Mucosa of descending colon (tissue), 3 donors: ENCODE measurements at regions not wholly inside any gene's neighbourhood (a gene's known extent, or its start where the extent isn't known, plus 50 kb on each side); places are given as distances from the start of the nearest gene placed in this dataset.
"Not testable (repeated sequence)": the region's sequence is repeated elsewhere in the genome, so short reads cannot be mapped to it uniquely, and the experiment has no call there.

Source experiments
- ATAC-seq: fragments of 200-7000 bp; cut with Tn5 transposase; one replicate; pipeline ENCODE4 v1.9.1; 2020; ENCODE audit warnings: mild to moderate bottlenecking, moderate library complexity
- DNase-seq, 3 donors: peaks; one replicate each; pipeline ENCODE4 v3.0.0-alpha.2; 2020
- H3K36me3 ChIP-seq: fragments of 200-600 bp; one replicate; pipeline ENCODE4 v1.8.0; 2021; ENCODE audit warnings: low read depth, mild to moderate bottlenecking
- H3K4me1 ChIP-seq: fragments of 200-600 bp; one replicate; pipeline ENCODE4 v1.8.0; 2021; ENCODE audit warnings: low read depth, mild to moderate bottlenecking
- H3K4me3 ChIP-seq: fragments of 200-600 bp; one replicate; pipeline ENCODE4 v1.8.0; 2021; ENCODE audit warnings: mild to moderate bottlenecking
- H3K9me3 ChIP-seq: fragments of 200-600 bp; one replicate; pipeline ENCODE4 v1.8.0; 2021; ENCODE audit warnings: mild to moderate bottlenecking
- CTCF ChIP-seq: fragments of 200-600 bp; IDR thresholded peaks from one replicate; pipeline ENCODE4 v1.8.0; 2022; ENCODE audit warnings: antibody characterized with exemption, mild to moderate bottlenecking
- intact Hi-C, 2 donors: fragments of 100-400 bp; cut with DNase I in 1 of 2; cut with micrococcal nuclease in 1 of 2; formaldehyde crosslinking; loops; one replicate each; pipeline versions ENCODE4 v1.11.0 to v1.11.1; 2022; cut with DNase I, micrococcal nuclease
- donor health status: DM: no; HTN: no; CAD: no; lungs with moderate emphysema.
- donor health status: DM: no; HTN: no; CAD: no.
- donor health status: DM: no; HTN: yes; CAD: no.

GRCh38 chr18:21963336-21963735 lies 206.1 kb upstream of the GATA6 start:
- ATAC-seq (no peak), DNase-seq (no peak)
- Histone ChIP-seq H3K36me3 (no peaks in the 10 kb centered on the region), H3K9me3 (no peaks in the 10 kb centered on the region), H3K4me1 (no peaks in the 10 kb centered on the region), H3K4me3 (no peak overlapping the region)
- intact Hi-C loops: no loop called here
- no peak for TF ChIP-seq CTCF

GRCh38 chr18:21968338-21968737 lies 201.1 kb upstream of the GATA6 start:
- no peak for DNase-seq
- Histone ChIP-seq H3K9me3 (no peaks in the 10 kb centered on the region), H3K4me1 (no peaks in the 10 kb centered on the region), H3K4me3 (no peak overlapping the region), H3K36me3 (no peaks in the 10 kb centered on the region)
- intact Hi-C loops: no loop called here
- no peak for TF ChIP-seq CTCF
- ATAC-seq: no peak

DNA sequence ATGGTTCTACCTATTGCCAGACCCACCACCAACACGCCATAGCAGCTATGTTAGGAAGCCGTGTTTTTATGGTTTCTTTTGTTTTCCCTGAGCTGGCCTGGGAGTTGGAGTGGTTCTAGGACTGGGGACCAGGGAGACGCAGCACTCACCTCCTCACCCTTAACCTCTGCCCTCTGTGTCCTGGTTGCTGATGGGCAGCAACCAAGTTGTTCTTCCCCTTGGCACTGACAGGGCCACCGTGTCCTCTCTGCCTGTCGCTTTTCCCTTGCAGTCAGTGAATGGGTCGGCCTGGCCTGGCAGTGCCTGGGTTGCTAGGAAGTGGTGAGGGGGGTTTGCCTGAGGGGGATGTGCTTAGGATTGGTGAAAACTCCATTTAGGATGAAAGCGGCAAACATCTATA lies 197.1 kb upstream of the GATA6 start:
- H3K9me3 ChIP-seq: no peaks in the 10 kb centered on the region
- TF ChIP-seq CTCF: no peak
- H3K4me1 ChIP-seq: no peaks in the 10 kb centered on the region
- DNase-seq (no peak), ATAC-seq (no peak)
- no peaks in the 10 kb centered on the region for H3K36me3 ChIP-seq
- intact Hi-C loops: no loop called here
- no peak overlapping the region for H3K4me3 ChIP-seq

- H3K4me1 ChIP-seq, H3K9me3 ChIP-seq, H3K4me3 ChIP-seq, H3K36me3 ChIP-seq, ATAC-seq, DNase-seq, intact Hi-C loops: not testable (repeated sequence)
These were observed 193.4 kb upstream of the GATA6 start for GRCh38 chr18:21975954-21976353.

DNA sequence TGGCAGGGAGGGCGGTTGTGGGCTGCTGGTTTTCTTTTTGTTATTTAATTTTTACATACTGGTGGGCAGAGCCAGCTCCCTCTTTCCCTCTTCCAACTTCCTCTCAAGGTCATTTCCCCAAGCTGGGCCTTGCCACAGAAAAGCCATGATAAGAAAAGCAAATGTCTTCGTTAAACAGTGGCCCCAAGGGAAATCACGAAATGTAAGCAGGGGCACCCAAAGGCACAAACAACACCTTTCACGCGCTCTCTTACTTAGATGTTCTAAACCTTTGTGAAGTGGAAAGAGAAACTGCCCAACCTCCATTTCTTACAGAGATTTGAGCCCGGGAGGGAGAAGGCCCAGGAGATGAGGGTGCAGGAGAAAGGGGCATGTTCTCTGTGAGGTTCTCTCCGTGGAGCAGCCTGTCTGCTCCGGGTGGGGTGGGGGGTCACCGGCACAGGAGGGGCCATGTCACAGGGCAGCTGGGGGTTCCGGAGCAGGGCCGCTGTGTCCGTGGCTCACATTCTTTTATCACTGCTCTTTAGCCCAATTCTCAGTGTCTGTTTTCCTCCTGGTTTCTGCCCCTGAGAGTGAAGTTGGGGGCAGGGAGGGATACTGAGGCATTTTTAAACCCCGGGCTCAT lies 190.7 kb upstream of the GATA6 start:
- no peak for ATAC-seq
- no peak for DNase-seq
- no peak for TF ChIP-seq CTCF
- intact Hi-C loops: no loop called here
- Histone ChIP-seq H3K9me3 (no peaks in the 10 kb centered on the region), H3K4me1 (no peaks in the 10 kb centered on the region), H3K36me3 (no peaks in the 10 kb centered on the region), H3K4me3 (no peak overlapping the region)

GRCh38 chr18:21979171-21979560 lies 190.2 kb upstream of the GATA6 start:
- no peak for TF ChIP-seq CTCF
- Histone ChIP-seq H3K4me1 (no peaks in the 10 kb centered on the region), H3K9me3 (no peaks in the 10 kb centered on the region), H3K36me3 (no peaks in the 10 kb centered on the region), H3K4me3 (no peak overlapping the region)
- ATAC-seq (no peak), DNase-seq (no peak)
- intact Hi-C loops: no loop called here
